Lower lobe of right lung (tissue), 2 donors: ENCODE measurements at regions not wholly inside any gene's neighbourhood (a gene's known extent, or its start where the extent isn't known, plus 50 kb on each side); places are given as distances from the start of the nearest gene placed in this dataset.

ENCODE experiments used
- ATAC-seq, 2 donors: fragments of 200-7000 bp; cut with Tn5 transposase; one replicate each; pipeline ENCODE4 v1.9.1; 2020 to 2022; ENCODE audit warnings: mild to moderate bottlenecking in 2 of 2, moderate library complexity in 2 of 2
- DNase-seq: peaks from one replicate; pipeline ENCODE4 v3.0.0-alpha.2; 2020
- H3K27ac ChIP-seq: fragments of 200-600 bp; one replicate; pipeline ENCODE4 v1.8.0; 2022
- H3K27me3 ChIP-seq: fragments of 200-600 bp; one replicate; pipeline ENCODE4 v1.8.0; 2022; ENCODE audit warnings: low read depth
- H3K36me3 ChIP-seq: fragments of 200-600 bp; one replicate; pipeline ENCODE4 v1.8.0; 2022; ENCODE audit warnings: mild to moderate bottlenecking
- H3K4me1 ChIP-seq: fragments of 200-600 bp; one replicate; pipeline ENCODE4 v1.8.0; 2022
- H3K4me3 ChIP-seq: fragments of 200-600 bp; one replicate; pipeline ENCODE4 v1.8.0; 2022; ENCODE audit warnings: mild to moderate bottlenecking
- H3K9me3 ChIP-seq: fragments of 200-600 bp; one replicate; pipeline ENCODE4 v1.8.0; 2022
- CTCF ChIP-seq: fragments of 200-600 bp; IDR thresholded peaks from one replicate; pipeline ENCODE4 v1.8.0; 2022; ENCODE audit warnings: antibody characterized with exemption, mild to moderate bottlenecking
- intact Hi-C: fragments of 100-400 bp; cut with DNase I; formaldehyde crosslinking; loops from one replicate; pipeline ENCODE4 v1.11.0; 2022
- donor health status: DM: no; HTN: yes; CAD: no; lungs with severe emphysema.

- DNase-seq (no peak), ATAC-seq (no peak)
- intact Hi-C loops: no loop called here
Measured at GRCh38 chr7:17481118-17481517, 182.7 kb downstream of the AHR start.

DNA sequence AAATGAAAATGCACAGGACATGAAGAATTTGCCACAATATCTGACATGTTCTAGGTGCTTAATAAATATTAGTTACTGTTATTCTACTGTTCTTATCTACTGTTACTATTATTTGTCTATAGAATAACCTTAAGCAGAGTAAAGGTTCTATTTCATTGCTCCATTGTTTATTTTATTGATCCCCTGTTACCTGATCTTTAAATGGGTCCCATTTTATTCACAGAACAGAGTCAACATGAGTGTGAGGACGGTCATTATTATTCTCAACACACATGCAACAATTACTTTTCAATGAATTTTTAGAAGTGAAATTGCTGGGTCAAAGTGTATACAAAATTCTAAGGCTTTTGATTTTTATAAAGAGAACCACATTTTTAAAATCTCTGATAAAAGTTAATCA, 186.9 kb downstream of the AHR start:
- no peaks in the 10 kb centered on the region for H3K9me3 ChIP-seq
- intact Hi-C loops: no loop called here

More at GRCh38 chr7:17481118-17481517, 182.7 kb downstream of the AHR start:
- no peak overlapping the region for H3K27ac ChIP-seq
- no peak overlapping the region for H3K4me3 ChIP-seq
- no peaks in the 10 kb centered on the region for H3K4me1 ChIP-seq
- no peaks in the 10 kb centered on the region for H3K36me3 ChIP-seq
- no peaks in the 10 kb centered on the region for H3K9me3 ChIP-seq
- H3K27me3 ChIP-seq: no peaks in the 10 kb centered on the region
- no peak for TF ChIP-seq CTCF

DNA sequence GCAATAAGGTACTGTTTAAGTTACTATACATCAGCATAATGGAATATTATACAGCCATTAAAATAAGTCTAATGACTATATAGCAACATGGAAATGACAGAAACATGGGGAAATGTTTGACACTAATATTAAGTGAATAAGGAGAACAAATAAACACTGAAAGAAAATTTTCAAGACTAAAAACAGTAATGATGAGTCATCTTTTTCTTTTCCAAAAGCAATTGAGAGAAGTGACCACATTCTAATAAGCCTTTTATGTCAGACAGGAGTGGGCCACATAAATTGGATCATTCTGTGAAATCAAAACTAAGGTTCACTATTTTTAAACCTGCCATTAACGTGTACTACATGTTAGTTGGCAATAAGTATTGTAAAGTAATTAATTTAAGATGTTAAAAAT, 187.5 kb downstream of the AHR start:
- no peaks in the 10 kb centered on the region for H3K4me1 ChIP-seq
- intact Hi-C loops: no loop called here
- no peak for DNase-seq
- no peaks in the 10 kb centered on the region for H3K27me3 ChIP-seq
- H3K9me3 ChIP-seq: no peaks in the 10 kb centered on the region
- TF ChIP-seq CTCF: no peak
- ATAC-seq: no peak
- H3K27ac ChIP-seq: no peak overlapping the region
- no peaks in the 10 kb centered on the region for H3K36me3 ChIP-seq
- H3K4me3 ChIP-seq: no peak overlapping the region

More for the DNA sequence above, 186.9 kb downstream of the AHR start:
- DNase-seq (no peak), ATAC-seq (no peak)
- Histone ChIP-seq H3K4me1 (no peaks in the 10 kb centered on the region), H3K36me3 (no peaks in the 10 kb centered on the region), H3K27me3 (no peaks in the 10 kb centered on the region), H3K4me3 (no peak overlapping the region), H3K27ac (no peak overlapping the region)
- TF ChIP-seq CTCF: no peak

DNA sequence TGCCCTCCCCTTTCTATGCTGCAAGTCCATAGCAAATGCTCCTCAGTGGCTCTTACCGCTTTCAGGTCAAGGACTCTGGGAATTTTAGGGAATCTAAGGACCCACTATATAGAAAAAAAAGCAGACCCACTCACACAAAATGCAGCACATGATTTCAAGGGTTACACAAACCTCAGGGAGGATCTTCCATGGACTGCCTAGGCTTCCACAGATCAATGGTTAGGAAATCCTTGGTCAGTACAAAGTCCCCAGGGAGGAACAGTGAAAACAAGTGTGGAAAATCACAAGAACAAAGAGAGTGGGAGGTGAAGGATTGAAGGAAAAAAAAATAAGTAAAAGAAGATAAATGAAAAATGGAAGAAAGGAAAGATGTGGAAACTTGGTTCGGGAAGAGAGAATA, 188.4 kb downstream of the AHR start:
- Histone ChIP-seq H3K36me3 (no peaks in the 10 kb centered on the region), H3K4me1 (no peaks in the 10 kb centered on the region), H3K27me3 (no peaks in the 10 kb centered on the region), H3K4me3 (no peak overlapping the region), H3K9me3 (no peaks in the 10 kb centered on the region), H3K27ac (no peak overlapping the region)
- DNase-seq (no peak), ATAC-seq (no peak)
- no peak for TF ChIP-seq CTCF
- intact Hi-C loops: no loop called here

GRCh38 chr7:17487343-17487742, 188.9 kb downstream of the AHR start:
- Histone ChIP-seq H3K27me3 (no peaks in the 10 kb centered on the region), H3K27ac (no peak overlapping the region), H3K4me3 (no peak overlapping the region), H3K36me3 (no peaks in the 10 kb centered on the region), H3K4me1 (no peaks in the 10 kb centered on the region), H3K9me3 (no peaks in the 10 kb centered on the region)
- DNase-seq (no peak), ATAC-seq (no peak)
- TF ChIP-seq CTCF: no peak
- intact Hi-C loops: no loop called here

GRCh38 chr7:17488829-17489228, 190.4 kb downstream of the AHR start:
- TF ChIP-seq CTCF: no peak
- Histone ChIP-seq H3K4me3 (no peak overlapping the region), H3K27ac (no peak overlapping the region), H3K9me3 (no peaks in the 10 kb centered on the region), H3K36me3 (no peaks in the 10 kb centered on the region), H3K4me1 (no peaks in the 10 kb centered on the region), H3K27me3 (no peaks in the 10 kb centered on the region)
- ATAC-seq: no peak
- intact Hi-C loops: no loop called here
- no peak for DNase-seq
